GM18517 (cell line): ENCODE measurements at regions not wholly inside any gene's neighbourhood (a gene's known extent, or its start where the extent isn't known, plus 50 kb on each side); places are given as distances from the start of the nearest gene placed in this dataset.

ENCODE experiments used
- ATAC-seq: cut with Tn5 transposase; IDR thresholded peaks from one replicate; pipeline ENCODE4 v1.9.1; 2021; ENCODE audit warnings: mild to moderate bottlenecking, moderate library complexity; ENCODE audit not compliant: unreplicated experiment

GRCh38 chr10:2870654-2871053 lies 196.7 kb upstream of the PFKP start:
- ATAC-seq: no peak

DNA sequence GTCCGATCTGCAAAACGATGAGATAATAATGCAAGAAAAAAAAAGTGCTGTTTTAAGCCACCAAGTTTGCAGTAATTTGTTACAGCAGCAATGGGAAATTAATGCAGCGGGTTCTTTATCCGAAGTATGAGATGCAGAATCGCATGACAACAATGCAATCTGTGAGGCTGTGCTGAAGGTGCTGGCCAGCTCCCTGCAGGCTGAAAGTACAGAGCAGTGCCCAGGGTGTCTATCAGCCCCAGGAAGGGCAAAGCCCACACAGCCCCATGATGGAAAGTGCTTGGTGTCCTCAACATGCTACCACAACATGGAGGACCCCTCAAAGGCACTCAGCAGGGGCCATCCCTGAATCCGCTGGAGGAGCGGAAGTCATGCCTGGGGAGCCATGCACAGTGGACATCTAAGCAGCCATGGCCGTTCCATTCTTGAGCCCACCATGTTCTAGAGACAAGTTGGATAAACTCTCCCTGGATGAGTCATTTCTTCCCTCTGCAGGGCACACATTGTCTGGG lies 199.5 kb upstream of the PFKP start:
- ATAC-seq: no peak

- ATAC-seq: no peak
Observed at GRCh38 chr10:2866569-2866968, 200.8 kb upstream of the PFKP start.

- no peak for ATAC-seq
Observed at GRCh38 chr10:2861632-2862210, 205.6 kb upstream of the PFKP start.

DNA sequence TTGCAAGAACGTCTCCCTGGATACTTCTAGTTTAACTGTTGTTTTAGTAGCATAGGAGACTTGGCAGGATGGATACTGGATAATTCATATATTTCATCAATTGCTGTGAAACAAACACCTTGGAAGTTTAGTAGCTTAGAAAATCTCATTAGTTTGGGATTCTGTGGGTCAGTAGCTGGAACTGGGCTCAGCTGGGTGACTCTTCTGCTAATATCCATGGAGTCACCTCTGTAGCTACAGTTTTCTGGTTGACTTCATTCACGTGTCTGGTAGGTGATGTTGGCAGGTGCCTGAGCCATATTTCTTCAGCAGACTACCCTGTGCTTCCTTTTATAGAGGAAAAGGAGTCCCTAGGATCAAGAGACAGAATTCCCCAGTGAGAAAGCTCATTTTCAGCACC lies 208.9 kb upstream of the PFKP start:
- no peak for ATAC-seq

DNA sequence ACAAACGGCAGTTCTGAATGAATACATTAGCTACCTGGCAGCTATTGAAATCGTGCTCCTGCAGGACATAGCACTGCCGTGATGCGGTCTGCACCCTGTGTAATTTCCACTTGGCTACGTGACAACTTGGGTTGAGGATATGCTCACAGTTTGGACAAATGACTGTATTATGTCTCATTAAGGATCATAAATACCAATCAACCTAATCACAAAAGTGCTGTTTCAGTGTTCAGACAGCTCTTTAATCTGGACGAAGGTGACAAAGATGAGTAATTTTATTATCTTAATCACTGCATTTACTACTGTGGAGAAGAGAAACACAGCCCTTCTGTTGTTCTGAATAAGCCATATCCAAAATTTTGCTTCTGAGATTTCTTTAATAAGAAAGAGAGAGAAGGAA lies 210.8 kb upstream of the PFKP start:
- ATAC-seq: no peak

DNA sequence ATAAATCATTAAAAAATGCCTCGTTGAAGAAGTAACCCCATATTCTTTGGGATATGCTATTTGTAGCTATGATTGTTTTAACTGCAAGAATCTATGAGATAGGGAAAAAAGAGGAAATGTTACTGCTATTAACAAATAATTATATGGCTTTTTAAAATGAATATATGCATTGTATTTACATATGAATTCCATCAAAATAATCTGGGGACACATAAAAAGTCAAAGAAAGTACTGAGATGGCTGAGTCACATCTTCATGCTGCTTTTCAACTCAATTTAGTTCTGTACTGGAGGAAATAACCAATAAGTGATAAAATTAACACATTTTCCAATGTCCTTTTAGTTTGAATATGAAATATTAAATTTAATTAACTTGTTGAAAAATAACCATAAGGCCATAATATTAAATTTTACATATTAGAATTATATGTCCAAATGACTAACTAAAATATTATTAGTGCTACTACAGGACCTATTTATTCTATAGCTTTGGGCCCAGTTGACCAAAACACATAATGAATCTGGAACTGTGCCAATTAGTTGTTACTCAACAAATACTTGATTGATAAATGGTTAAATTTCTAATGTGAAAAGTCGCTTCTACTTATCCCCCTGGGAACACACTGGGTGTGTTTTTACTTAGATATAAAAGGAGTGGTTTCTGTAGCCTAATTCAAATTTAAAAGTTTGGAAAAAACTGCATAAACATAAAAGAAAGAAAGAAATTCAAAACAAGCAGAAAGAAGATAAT lies 214.6 kb upstream of the PFKP start:
- no peak for ATAC-seq

DNA sequence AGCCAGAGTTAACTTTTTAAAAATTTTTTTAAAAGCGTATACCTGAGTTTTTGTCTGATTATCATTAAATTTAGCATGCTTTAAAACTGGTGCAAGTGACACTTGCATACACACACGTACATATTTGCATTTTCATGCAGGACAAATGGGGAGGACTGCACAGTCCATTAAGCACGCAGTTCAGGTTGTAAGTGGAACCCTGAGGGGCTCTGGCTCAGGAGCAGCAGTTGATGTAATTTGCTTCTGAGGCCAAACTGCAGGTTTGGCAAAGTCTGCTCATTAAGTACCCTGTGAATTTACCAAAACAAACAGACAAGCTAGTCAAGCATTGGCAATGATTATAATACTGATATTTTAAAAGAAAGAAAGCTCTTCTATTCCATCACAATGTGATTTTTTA lies 215.8 kb upstream of the PFKP start:
- ATAC-seq: no peak

DNA sequence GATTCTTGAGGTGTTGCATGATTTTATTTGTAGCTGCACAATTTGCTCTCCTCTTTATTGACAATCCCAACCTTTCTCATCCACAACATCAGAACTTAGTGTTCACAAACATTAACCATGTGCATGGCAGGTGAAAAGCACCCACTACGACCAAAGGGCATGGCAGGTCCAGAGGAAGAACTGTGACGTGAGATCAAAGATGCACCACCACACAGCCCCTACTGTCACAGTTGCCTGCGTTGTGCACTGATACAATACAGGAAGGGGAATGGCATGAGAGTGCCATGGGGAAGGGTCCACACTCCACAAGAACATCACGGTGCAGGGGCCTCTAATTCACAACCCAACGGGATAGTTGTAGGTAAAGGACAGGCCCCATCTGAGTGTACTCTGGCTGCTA lies 217.1 kb upstream of the PFKP start:
- no peak for ATAC-seq

DNA sequence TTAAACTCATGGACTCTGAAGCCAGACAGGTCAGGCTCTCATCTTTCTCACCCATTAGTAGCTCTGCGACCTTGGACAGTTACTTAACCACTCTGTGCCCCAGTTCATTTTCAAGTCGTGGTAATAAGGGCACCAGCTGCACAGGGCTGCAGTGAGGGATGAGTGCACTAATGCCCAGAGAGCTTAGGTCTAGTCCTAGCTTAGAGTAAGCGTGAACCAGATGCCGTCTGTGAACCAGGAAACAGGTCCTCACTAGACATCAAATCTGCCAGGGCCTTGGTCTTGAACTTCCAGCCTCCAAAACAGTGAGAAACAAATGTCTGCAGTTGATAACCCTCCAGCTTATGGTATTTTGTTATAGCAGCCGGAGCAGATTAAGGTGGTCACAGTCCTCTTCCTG lies 222.4 kb upstream of the PFKP start:
- no peak for ATAC-seq

GRCh38 chr10:2839081-2839725 lies 228.1 kb upstream of the PFKP start:
- no peak for ATAC-seq

DNA sequence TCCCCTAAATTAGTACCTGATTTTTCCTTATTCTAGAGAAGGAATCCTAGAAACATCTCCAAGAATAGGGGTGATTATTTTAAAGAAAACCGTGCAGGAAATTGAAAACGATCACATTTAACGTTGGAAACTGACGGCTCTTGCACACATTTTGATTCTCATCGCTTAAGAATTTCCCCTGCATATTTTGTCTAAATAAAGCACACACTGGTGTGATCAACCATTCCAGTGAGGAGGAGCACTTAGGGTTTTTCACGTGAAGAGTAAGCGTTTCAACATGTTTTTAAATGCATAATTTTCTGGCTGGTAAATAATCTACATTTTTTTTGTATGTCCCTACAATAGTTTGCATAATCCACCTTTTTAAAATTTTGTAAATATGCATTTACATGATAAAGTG lies 229.7 kb upstream of the PFKP start:
- ATAC-seq: no peak

DNA sequence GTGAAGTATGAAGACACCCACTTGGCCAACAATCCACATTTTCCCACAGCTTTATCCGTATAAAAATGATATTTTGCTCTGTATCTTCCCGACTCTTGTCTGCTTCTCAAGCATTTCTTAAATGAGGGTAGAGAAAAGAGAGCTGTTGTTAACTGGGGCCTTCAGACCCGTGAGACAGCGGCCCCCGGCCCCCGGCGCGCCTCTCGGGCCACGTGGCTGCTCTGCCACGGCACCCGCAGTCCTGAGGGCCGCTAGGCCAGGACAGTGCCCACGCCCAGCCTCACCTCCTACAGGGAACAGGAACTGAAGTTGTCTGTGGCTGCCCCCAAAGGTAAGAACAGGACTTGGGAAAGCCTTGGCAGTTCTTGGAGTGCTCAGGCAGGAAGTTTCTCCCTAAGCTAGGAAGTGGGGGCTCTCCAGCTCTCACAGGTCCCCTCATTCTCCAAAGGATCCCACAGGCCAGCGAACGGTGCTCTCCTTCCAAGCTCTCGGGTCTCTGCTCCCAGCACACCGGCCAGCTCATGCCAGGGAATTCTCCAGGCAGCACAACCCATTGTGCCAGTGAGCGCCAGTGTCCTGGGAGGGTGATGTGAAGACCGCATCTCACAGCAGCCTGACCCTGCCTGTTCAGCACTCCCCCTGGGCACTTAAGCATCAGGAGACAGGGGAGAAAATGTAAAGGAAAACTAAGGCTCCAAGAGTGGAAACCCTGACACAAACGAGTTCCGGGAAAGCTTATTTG lies 230.3 kb upstream of the PFKP start:
- ATAC-seq: no peak

GRCh38 chr10:2834214-2834613 lies 233.1 kb upstream of the PFKP start:
- no peak for ATAC-seq

DNA sequence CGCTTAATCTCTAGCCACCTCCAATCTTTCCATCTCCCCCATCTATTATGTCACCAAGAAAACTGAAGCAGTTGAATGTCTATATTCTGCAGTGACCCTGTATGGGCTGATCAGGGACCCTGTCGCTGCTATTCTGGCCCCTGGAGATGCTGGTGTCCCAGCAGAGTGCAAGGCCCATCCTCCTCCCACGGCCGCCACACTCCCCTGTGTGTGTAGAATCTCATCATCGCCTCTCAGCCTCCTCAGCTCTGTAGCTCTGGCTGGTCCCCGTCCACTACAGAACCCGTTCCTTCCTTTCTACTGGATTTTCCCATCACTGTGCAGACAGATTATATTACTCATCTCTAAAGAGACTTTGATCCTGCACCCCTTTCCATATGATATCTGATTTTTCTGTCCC lies 235.8 kb upstream of the PFKP start:
- no peak for ATAC-seq

DNA sequence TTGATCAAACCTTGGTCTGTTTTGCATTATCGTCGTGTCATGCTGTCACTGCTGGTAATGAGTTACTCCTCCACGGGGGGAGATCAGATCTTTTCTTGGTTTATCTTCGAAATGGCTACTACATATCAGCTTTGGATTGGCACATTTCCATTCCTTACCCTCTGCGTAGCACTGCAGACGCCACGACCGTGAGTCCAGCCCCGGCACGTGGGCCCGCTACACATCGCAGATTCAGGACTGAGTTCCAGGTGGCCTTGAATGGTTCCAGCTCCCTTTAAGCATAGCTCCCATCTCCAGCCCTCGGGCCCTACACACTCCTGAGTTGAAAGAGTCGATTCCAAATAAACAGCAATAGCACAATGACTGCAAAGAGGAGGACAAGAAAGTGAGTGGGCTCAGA lies 238.6 kb upstream of the PFKP start:
- no peak for ATAC-seq

DNA sequence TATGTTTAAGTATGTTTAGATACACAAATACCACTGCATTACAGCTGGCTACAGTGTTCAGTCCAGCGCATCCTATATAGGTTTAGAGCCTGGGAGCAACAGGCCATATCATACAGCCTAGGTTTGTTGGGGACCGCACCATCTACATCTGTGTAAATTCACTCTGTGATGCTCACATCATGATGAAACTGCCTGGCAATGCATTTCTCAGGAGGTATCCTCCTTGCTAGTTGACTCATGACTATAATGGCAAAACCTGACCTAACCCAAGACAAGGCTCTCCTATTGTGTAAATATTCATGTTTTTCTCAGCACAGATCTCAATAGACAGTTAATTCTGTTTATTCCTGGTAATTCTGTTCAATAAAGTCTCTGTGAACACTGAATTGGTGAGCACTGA lies 240.7 kb upstream of the PFKP start:
- ATAC-seq: no peak

GRCh38 chr10:2825841-2826240 lies 241.5 kb upstream of the PFKP start:
- no peak for ATAC-seq

- ATAC-seq: no peak
Observed at GRCh38 chr10:2817940-2818636, 249.3 kb upstream of the PFKP start.

GRCh38 chr10:2813693-2814092 lies 253.7 kb upstream of the PFKP start:
- no peak for ATAC-seq

DNA sequence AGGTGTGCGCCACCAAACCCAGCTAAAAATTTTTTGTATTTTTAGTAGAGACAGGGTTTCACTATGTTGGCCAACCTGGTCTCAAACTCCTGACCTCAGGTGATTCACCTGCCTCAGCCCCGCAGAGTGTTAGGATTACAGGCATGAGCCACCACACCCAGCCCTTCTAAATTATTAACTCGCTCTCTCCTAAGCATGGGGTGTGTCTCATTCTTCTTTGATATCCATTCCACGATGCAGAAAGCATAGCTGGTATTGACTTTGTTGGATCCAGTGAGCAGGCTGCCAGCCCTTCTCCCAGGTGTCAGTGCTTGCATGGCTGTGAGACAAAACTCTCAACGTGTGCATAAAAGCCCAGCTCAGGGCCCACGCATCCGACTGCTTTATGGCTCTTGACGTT lies 254.1 kb upstream of the PFKP start:
- no peak for ATAC-seq
